ENCODE measurements at regions not wholly inside any gene's neighbourhood (a gene's known extent, or its start where the extent isn't known, plus 50 kb on each side); places are given as distances from the start of the nearest gene placed in this dataset.
"Not testable (repeated sequence)": the region's sequence is repeated elsewhere in the genome, so short reads cannot be mapped to it uniquely, and the experiment has no call there.

DNA sequence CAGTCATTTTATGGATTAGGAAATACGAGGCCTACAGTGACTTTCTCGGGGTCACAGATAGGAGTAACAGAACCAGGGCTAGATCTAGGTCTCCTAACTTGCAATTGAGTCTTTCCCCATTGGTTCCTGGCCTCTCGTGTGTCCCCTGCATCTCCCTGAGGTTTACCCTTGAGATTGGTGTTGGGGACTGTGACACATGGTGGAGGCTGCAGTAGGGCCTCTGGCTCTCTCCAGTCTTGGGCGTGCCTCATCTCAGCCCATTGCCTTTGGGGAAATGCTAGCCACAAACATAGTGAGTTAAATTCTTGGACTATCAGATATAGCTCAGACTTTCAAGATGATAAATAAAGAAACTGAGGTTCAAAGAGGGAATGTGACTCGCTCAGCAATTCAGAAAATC, 212.1 kb downstream of the KCNRG start:
- WGBS: 93% methylated on average over 5 of the region's 5 CpGs
- no peak overlapping the region for H3K4me3 ChIP-seq
- H3K27me3 ChIP-seq: no peaks in the 10 kb centered on the region
- DNase-seq (ENCODE audit: extremely low spot score): no peak
- H3K27ac ChIP-seq (replicated peaks in 1 of 4): no peak overlapping the region
- TF ChIP-seq POLR2AphosphoS5 (IDR thresholded peaks at IDR 0.05) (no peak), POLR2A (IDR thresholded peaks at IDR 0.05; ENCODE audit: low read depth) (no peak), EP300 (IDR thresholded peaks at IDR 0.05) (no peak)
- TF ChIP-seq, protein P1, sequence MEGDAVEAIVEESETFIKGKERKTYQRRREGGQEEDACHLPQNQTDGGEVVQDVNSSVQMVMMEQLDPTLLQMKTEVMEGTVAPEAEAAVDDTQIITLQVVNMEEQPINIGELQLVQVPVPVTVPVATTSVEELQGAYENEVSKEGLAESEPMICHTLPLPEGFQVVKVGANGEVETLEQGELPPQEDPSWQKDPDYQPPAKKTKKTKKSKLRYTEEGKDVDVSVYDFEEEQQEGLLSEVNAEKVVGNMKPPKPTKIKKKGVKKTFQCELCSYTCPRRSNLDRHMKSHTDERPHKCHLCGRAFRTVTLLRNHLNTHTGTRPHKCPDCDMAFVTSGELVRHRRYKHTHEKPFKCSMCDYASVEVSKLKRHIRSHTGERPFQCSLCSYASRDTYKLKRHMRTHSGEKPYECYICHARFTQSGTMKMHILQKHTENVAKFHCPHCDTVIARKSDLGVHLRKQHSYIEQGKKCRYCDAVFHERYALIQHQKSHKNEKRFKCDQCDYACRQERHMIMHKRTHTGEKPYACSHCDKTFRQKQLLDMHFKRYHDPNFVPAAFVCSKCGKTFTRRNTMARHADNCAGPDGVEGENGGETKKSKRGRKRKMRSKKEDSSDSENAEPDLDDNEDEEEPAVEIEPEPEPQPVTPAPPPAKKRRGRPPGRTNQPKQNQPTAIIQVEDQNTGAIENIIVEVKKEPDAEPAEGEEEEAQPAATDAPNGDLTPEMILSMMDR (IDR thresholded peaks at IDR 0.05): no peak
- no peaks in the 10 kb centered on the region for H3K36me3 ChIP-seq
- peaks cover 0 to 35% (median 29%) of the 10 kb centered on the region in 4 donors for H3K4me1 ChIP-seq
- intact Hi-C loops (cut with DNase I): no loop called here
- H3K9me3 ChIP-seq: no peaks in the 10 kb centered on the region

DNA sequence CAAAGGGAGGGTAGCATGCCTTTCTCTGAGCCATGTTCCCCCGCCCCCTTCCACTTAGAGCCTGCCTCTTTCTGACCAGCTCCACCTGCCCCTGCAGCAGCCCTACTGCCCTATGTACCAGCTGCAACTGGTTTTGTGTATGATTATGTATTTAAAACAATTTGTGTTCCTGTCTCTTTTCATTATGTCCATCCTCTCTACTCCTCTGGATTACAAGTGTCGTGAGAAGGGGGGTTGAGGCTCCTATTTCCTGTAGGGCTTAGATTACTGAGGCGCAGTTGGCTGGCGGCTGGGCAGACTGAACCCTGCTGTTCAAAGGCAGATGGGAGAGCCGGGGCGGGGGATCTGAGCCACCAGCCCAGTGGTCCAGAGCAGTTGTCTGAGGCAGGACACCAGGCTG, 213.3 kb downstream of the KCNRG start:
- WGBS: 95% methylated on average over 6 of the region's 6 CpGs
- Histone ChIP-seq H3K27me3 (no peaks in the 10 kb centered on the region), H3K4me3 (no peak overlapping the region), H3K36me3 (no peaks in the 10 kb centered on the region), H3K9me3 (no peaks in the 10 kb centered on the region), H3K27ac (replicated peaks in 1 of 4) (no peak overlapping the region), H3K4me1 (peaks cover 0 to 24% (median 18%) of the 10 kb centered on the region in 4 donors)
- intact Hi-C loops (cut with DNase I): no loop called here
- DNase-seq (ENCODE audit: extremely low spot score): no peak
- no peak for TF ChIP-seq POLR2A (IDR thresholded peaks at IDR 0.05; ENCODE audit: low read depth)
- TF ChIP-seq, protein P1 (IDR thresholded peaks at IDR 0.05): no peak
- TF ChIP-seq EP300 (IDR thresholded peaks at IDR 0.05): no peak
- no peak for TF ChIP-seq POLR2AphosphoS5 (IDR thresholded peaks at IDR 0.05)

DNA sequence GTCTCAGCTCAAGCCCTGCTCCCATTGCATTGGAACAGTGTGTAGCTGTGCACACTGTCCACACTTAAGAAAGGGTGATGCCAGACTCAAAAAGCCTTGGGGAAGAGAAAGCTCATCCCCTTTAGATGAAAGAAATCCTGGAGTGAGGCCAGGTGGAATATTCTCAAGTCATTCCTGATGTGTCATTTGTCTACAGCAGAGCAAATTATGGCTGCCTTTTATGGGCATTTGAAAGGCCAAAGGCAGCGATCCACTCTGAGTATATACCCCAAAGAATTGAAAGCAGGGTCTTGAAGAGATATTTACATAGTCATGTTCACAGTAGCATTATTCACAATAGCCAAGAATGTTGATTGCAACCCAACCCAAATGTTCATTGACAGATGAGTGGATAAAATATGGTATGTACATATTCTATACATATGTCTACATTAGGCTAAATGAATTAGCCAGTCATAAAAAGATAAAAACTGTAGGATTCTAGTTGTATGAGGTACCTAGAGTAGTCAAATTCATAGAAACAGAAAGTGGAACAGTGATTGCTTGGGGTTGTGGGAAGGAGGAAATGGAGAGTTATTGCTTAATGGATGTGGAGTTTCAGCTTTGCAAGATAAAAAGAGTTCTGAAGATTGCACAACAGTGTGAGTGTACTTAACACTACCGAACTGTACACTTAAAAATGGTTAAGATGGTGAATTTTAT, 214.9 kb downstream of the KCNRG start:
- TF ChIP-seq, protein P1 (IDR thresholded peaks at IDR 0.05): no peak
- TF ChIP-seq POLR2AphosphoS5 (IDR thresholded peaks at IDR 0.05): no peak
- no peak for TF ChIP-seq POLR2A (IDR thresholded peaks at IDR 0.05; ENCODE audit: low read depth)
- no peak for TF ChIP-seq EP300 (IDR thresholded peaks at IDR 0.05)
- H3K4me1 ChIP-seq: peaks cover 0 to 17% (median 10%) of the 10 kb centered on the region in 4 donors
- H3K4me3 ChIP-seq: no peak overlapping the region
- no peak overlapping the region for H3K27ac ChIP-seq (replicated peaks in 1 of 4)
- H3K36me3 ChIP-seq: no peaks in the 10 kb centered on the region
- DNase-seq (ENCODE audit: extremely low spot score): no peak
- no peaks in the 10 kb centered on the region for H3K9me3 ChIP-seq
- 90% methylated on average over 2 of the region's 2 CpGs for WGBS
- intact Hi-C loops (cut with DNase I): no loop called here
- no peaks in the 10 kb centered on the region for H3K27me3 ChIP-seq

DNA sequence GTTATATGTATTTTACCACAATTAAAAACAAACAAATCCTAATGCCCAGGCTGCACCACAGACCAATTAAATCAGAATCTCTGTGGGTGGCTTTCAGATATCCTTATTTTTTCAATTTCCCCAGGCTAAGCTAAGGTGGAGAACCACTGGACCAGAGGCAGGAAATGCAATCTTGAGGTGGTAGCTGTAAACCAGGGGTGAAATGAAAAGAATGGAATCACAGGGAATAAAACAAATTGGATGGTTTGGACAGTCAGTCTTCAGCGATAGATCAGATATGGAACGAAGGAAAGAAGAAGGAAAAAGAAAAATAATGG, 215.4 kb downstream of the KCNRG start:
- no peak for TF ChIP-seq EP300 (IDR thresholded peaks at IDR 0.05)
- no peak for TF ChIP-seq POLR2A (IDR thresholded peaks at IDR 0.05; ENCODE audit: low read depth)
- TF ChIP-seq POLR2AphosphoS5 (IDR thresholded peaks at IDR 0.05): no peak
- TF ChIP-seq, protein P1 (IDR thresholded peaks at IDR 0.05): no peak
- Histone ChIP-seq H3K4me1 (peaks cover 0 to 13% (median 5%) of the 10 kb centered on the region in 4 donors), H3K36me3 (no peaks in the 10 kb centered on the region), H3K9me3 (no peaks in the 10 kb centered on the region), H3K27me3 (no peaks in the 10 kb centered on the region), H3K27ac (replicated peaks in 1 of 4) (no peak overlapping the region), H3K4me3 (no peak overlapping the region)
- DNase-seq (ENCODE audit: extremely low spot score): no peak
- intact Hi-C loops (cut with DNase I): no loop called here
- WGBS: 92% methylated on average over 2 of the region's 2 CpGs

DNA sequence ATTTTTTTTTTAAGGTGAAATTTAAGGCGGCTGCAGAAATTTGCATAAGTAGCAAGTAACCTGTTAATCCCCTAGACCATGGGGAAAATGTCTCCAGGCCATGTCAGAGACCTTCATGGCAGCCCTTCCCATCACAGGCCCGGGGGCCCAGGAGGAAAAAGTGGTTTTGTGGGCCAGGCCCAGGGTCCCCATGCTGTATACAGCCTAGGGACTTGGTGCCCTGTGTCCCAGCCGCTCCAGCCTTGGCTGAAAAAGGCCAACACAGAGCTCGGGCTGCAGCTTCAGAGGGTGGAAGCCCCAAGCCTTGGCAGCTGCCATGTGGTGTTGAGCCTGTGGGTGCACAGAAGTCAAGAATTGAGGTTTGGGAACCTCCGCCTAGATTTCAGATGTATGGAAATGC, 218.3 kb downstream of the KCNRG start:
- H3K4me3 ChIP-seq; H3K4me1 ChIP-seq; DNase-seq (ENCODE audit: extremely low spot score); H3K36me3 ChIP-seq; H3K27me3 ChIP-seq; intact Hi-C loops (cut with DNase I); H3K9me3 ChIP-seq; H3K27ac ChIP-seq (replicated peaks in 1 of 4): not testable (repeated sequence)
- WGBS: 96% methylated on average over 4 of the region's 5 CpGs

All from esophagus muscularis mucosa (tissue), 4 donors.